ENCODE measurements at regions not wholly inside any gene's neighbourhood (a gene's known extent, or its start where the extent isn't known, plus 50 kb on each side); places are given as distances from the start of the nearest gene placed in this dataset.

- Mint-ChIP-seq H3K36me3 (no peaks in the 10 kb centered on the region), H3K27ac (peak overlapping the region in 1 of 7 donors; percentile 52), H3K9me3 (peaks cover 2 to 13% (median 6%) of the 10 kb centered on the region in 7 donors), H3K27me3 (ENCODE audit: low read depth in 3 of 3) (no peaks in the 10 kb centered on the region), H3K4me3 (no peak overlapping the region), H3K4me1 (no peaks in the 10 kb centered on the region)
- Histone ChIP-seq H4K20me1 (ENCODE audit: insufficient read depth, low read length) (no peaks in the 10 kb centered on the region), H3K9ac (ENCODE audit: insufficient read depth, low read length, poor library complexity, severe bottlenecking) (no peak overlapping the region), H3K79me2 (ENCODE audit: insufficient read depth, low read length) (no peaks in the 10 kb centered on the region), H3K36me3 (replicated peaks in 1 of 2; ENCODE audit: control insufficient read depth in 1 of 2, insufficient read depth in 2 of 2, low read length in 2 of 2) (no peaks in the 10 kb centered on the region), H3K27ac (ENCODE audit: low read depth in 1 of 2, low read length in 2 of 2) (no peak overlapping the region), H3K27me3 (ENCODE audit: control insufficient read depth in 2 of 2, insufficient read depth in 2 of 2, low read length in 2 of 2) (no peaks in the 10 kb centered on the region), H3K4me1 (ENCODE audit: control insufficient read depth in 1 of 2, insufficient read depth in 2 of 2, low read length in 2 of 2) (no peaks in the 10 kb centered on the region), H2AFZ (ENCODE audit: insufficient read depth, low read depth, low read length, poor library complexity, severe bottlenecking) (no peak overlapping the region), H3K4me2 (replicated peaks; ENCODE audit: extremely low read depth, low read length, poor library complexity, severe bottlenecking) (no peak overlapping the region), H3K4me3 (replicated peaks in 1 of 3; ENCODE audit: low read depth in 2 of 3, low read length in 3 of 3) (no peak overlapping the region), H3K9me3 (replicated peaks in 1 of 2; ENCODE audit: control insufficient read depth in 1 of 2, insufficient read depth in 1 of 2, low read length in 2 of 2) (peaks cover 0 to 13% of the 10 kb centered on the region in 2 donors)
- no peak for TF ChIP-seq CTCF (IDR thresholded peaks at IDR 0.05)
- WGBS (ENCODE audit: insufficient coverage) = 33% methylated on average over 1 of the region's 1 CpG
- DNase-seq = no peak
- intact Hi-C loops (cut with micrococcal nuclease) = no loop called here
These were observed 260.7 kb downstream of the CCDC59 start for GRCh38 chr12:82097438-82097837.

DNA sequence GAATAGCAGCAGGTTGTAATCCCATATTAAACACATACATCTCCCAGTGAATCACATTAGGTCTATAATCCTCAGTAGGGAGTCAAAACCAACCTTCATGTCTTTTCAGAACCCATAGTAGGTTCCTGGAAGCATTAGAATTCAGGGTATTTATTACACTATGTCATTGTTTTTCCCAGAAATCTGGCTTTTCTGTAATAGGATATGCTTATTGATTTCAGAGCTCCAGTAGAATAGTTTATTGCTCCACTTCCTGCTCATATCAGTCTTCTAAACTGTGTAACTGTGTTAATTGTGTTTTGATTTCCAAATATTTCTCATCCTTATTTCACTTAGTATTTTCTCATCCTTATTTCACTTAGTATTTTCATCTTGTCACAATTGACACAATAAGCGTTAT lies 268.0 kb downstream of the CCDC59 start:
- TF ChIP-seq CTCF (IDR thresholded peaks at IDR 0.05) = no peak
- Mint-ChIP-seq H3K27ac (no peak overlapping the region), H3K36me3 (no peaks in the 10 kb centered on the region), H3K4me3 (no peak overlapping the region), H3K27me3 (ENCODE audit: low read depth in 3 of 3) (no peaks in the 10 kb centered on the region), H3K9me3 (peaks cover 0 to 5% (median 1%) of the 10 kb centered on the region in 7 donors), H3K4me1 (no peaks in the 10 kb centered on the region)
- no peak for DNase-seq
- Histone ChIP-seq H3K4me2 (replicated peaks; ENCODE audit: extremely low read depth, low read length, poor library complexity, severe bottlenecking) (no peak overlapping the region), H3K9me3 (replicated peaks in 1 of 2; ENCODE audit: control insufficient read depth in 1 of 2, insufficient read depth in 1 of 2, low read length in 2 of 2) (peaks cover 0 to 4% of the 10 kb centered on the region in 2 donors), H3K4me1 (ENCODE audit: control insufficient read depth in 1 of 2, insufficient read depth in 2 of 2, low read length in 2 of 2) (no peaks in the 10 kb centered on the region), H3K79me2 (ENCODE audit: insufficient read depth, low read length) (no peaks in the 10 kb centered on the region), H3K27me3 (ENCODE audit: control insufficient read depth in 2 of 2, insufficient read depth in 2 of 2, low read length in 2 of 2) (no peaks in the 10 kb centered on the region), H4K20me1 (ENCODE audit: insufficient read depth, low read length) (no peaks in the 10 kb centered on the region), H3K9ac (ENCODE audit: insufficient read depth, low read length, poor library complexity, severe bottlenecking) (no peak overlapping the region), H3K36me3 (replicated peaks in 1 of 2; ENCODE audit: control insufficient read depth in 1 of 2, insufficient read depth in 2 of 2, low read length in 2 of 2) (no peaks in the 10 kb centered on the region), H2AFZ (ENCODE audit: insufficient read depth, low read depth, low read length, poor library complexity, severe bottlenecking) (no peak overlapping the region), H3K27ac (ENCODE audit: low read depth in 1 of 2, low read length in 2 of 2) (no peak overlapping the region), H3K4me3 (replicated peaks in 1 of 3; ENCODE audit: low read depth in 2 of 3, low read length in 3 of 3) (no peak overlapping the region)
- intact Hi-C loops (cut with micrococcal nuclease) = no loop called here
- WGBS (ENCODE audit: insufficient coverage) = no CpG with 5 or more reads among the region's 1 CpG

Data from CD14-positive monocyte (primary cell).